GM19043 (cell line): ENCODE measurements at regions not wholly inside any gene's neighbourhood (a gene's known extent, or its start where the extent isn't known, plus 50 kb on each side); places are given as distances from the start of the nearest gene placed in this dataset.

ENCODE experiments used
- ATAC-seq: cut with Tn5 transposase; IDR thresholded peaks from one replicate; pipeline ENCODE4 v1.9.1; 2021; ENCODE audit warnings: low read depth; ENCODE audit not compliant: unreplicated experiment

DNA sequence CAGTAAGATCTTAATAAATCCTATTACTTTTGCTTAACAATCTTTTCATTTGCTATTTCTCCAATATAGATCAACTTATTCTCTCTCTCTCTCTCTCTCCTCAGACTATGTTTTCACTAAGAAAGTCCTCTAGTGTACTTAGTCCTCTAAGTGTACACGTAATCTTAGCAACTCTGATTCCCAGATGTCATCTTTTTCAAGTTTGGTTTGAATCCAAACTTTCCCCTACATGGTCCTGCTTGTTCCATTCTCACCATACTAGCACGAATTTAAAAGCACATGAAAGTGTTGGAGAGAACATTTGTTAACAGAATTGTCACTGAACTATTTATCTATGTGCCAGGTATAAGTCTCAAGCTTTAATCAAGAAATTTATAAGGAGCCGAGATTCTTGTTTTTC lies 202.9 kb downstream of the SPRY2 start:
- ATAC-seq = no peak

GRCh38 chr13:80134346-80134745 lies 206.6 kb downstream of the SPRY2 start:
- no peak for ATAC-seq

- no peak for ATAC-seq
These were observed 207.2 kb downstream of the SPRY2 start for GRCh38 chr13:80133631-80134261.

GRCh38 chr13:80132741-80133601 lies 208.0 kb downstream of the SPRY2 start:
- ATAC-seq = no peak

DNA sequence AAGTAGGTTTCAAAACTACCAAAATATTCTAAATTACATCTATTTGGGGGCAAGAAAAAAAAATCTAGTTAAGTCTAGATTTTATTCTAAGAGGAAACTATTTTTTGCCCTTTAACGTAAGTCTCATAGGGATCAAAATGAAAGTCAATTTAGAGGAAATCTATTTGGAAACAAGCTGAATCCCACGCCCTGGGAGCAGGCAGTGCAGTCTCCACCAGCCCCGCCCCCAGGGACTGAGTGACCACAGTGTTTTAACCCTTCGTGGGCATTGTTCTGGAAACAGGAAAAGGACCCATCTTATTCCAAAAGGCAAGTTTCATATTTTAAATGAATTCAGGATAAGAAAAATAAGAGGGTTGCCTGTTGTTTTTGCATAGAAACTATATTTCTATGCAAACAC lies 209.7 kb downstream of the SPRY2 start:
- ATAC-seq = no peak

DNA sequence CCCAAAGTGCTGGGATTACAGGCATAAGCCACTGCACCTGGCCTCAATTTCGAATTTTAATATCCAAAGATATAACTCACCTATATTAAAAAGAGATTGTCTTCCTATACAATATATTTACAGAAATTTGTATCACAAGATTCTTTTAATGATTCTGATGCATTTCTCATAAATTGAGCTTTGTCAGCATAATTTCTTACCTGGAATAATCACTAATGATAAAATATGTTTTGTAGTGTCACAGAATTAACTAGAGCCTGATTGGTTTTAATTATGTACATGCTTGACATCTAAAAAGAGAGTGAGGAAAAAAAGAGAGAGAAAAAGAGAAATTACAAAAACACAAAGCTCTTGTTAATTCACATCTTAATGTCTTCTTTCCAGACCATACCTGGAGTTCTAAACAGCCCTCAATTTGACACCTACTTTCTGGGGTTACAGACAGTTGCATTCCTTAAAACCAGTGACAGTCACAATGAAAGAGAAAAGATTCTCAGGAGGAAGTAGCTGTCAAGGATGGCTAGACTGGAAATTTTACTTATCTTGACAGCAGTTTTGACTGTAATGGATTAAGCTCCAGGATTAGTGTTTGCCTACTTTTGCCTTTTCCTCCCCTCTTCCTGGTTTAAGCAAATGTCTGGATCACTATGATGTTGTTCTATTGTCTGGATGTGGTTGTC lies 214.4 kb downstream of the SPRY2 start:
- ATAC-seq = no peak

GRCh38 chr13:80123945-80124344 lies 217.0 kb downstream of the SPRY2 start:
- no peak for ATAC-seq

GRCh38 chr13:80121038-80121437 lies 219.9 kb downstream of the SPRY2 start:
- ATAC-seq = peak; percentile 65

GRCh38 chr13:80118506-80118905 lies 222.4 kb downstream of the SPRY2 start:
- ATAC-seq = no peak

DNA sequence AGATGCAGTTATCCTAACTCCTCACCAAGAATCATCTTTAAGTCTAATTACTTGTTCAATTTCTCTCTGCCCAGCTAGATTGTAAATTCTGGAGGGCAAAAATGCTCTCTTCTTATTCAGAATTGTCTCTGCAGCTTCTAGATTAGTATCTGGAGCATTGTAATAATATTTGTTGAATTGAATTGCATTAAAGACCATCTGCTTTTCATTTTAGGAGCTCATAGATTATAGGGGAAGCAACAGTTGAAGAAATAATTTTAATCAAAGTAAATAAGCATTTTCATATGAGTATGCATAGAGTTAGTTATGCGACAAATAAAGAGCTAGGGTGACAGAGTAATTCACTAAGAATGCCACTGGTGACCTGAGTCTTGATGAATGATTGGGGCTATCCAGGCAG lies 222.8 kb downstream of the SPRY2 start:
- no peak for ATAC-seq

GRCh38 chr13:80117515-80117914 lies 223.4 kb downstream of the SPRY2 start:
- ATAC-seq = no peak

DNA sequence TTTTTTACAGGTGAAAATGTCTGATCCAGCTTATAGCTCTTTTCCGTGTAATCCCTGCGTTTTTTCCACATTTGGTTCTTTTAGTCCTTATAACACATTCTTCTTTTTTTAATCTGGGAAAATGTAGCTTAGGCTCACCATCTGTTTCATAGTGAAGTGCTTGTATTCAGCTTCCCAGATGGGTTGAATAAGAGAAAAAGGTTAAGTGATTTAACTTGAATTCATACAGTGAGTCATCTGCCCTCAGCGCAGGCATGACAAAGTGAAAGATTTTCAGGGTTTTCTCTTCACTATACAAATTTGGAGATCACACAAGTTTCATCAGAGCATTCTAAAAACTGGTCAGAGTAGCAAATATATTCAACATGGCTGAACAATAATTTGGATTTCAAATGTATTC lies 224.8 kb downstream of the SPRY2 start:
- no peak for ATAC-seq

GRCh38 chr13:80115616-80116015 lies 225.3 kb downstream of the SPRY2 start:
- ATAC-seq = no peak

DNA sequence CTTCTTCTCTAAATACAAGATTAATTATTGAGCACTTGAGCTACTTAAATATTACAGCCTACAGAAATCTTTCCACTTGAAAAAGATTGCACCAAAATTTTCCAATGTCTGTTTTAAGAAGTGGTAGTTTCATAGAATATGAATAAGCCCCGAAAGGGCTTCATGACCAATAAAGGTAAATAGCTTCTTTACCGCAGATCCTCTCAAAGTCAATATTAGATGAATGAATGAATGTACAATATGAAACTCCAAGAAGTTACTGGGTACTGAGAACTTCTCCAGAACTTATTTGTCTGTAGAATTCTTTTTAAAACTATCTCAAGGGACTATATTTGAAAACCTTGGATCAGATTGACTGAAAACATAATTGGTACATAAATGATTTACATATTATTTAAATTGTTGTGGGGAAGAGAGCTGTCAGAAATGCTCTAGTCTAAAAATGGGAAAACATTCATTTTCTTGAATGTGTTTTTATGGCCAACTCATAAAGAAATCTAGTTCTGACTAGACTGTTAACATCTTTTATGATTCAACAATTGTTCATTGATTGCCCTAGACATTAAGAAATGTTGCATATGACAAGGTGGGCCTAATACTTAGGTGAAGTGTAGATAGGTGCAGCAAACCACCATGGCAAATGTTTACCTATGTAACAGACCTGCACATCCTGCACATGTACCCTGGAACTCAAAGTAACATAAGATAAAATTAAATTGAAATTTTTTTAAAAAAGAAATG lies 227.0 kb downstream of the SPRY2 start:
- ATAC-seq = no peak

- ATAC-seq = no peak
These were observed 231.6 kb downstream of the SPRY2 start for GRCh38 chr13:80109303-80109702.

DNA sequence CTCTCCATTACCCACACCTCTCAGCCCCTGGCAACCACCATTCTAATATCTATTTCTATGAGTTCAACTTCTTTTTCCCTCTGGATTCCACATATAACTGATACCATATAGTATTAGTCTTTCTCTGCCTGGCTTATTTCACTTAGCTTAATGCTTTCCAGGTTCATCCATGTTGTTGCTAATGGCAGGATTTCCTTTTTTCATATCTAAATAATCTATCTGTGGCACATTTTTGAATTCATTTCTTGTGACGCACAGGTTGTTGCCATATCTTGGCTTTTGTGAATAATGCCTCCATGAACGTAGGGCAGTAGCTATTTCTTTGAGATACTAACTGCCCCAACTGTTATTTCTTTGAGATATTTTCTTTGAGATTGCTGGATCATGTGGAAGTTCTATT lies 235.6 kb downstream of the SPRY2 start:
- ATAC-seq = no peak

GRCh38 chr13:80101040-80101439 lies 239.9 kb downstream of the SPRY2 start:
- no peak for ATAC-seq

DNA sequence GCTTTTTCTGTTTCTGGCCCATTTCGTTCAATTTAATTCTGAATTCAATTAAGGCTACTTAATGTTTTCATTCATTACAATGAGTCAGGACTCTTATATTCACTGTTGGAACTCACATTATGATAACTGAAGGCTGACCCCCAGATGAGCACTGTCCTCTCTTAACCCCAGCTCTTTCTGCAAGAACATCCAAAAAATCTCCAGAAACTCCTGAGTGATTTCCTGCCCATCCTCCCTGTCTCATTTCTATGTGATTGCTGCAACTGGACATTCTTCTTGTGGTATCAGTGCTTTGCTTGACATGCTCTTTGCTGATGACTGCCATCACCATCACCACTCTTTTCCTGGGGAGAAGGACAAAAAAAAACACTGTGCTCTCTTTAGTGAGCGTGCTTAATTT lies 240.3 kb downstream of the SPRY2 start:
- no peak for ATAC-seq

- no peak for ATAC-seq
These were observed 243.4 kb downstream of the SPRY2 start for GRCh38 chr13:80097561-80097960.

DNA sequence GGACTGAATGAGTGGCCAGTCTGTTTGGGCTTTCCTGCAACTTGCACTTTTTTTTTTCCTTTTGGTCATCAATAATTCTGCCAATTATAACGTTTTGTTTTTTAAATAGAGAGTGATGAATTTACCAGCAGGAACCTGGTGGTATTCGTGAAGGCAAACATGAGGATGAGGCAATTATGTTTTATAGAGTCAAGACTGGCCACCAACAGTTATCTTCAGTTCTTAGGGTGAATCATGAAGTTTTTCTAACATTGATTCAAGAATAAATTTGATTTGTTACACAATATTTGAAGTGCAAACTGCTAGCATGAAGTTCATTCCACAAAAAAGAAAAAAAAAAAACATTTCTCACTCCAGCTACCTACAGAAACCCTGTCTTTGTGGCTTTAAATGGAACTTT lies 244.5 kb downstream of the SPRY2 start:
- ATAC-seq = no peak

- no peak for ATAC-seq
These were observed 246.4 kb downstream of the SPRY2 start for GRCh38 chr13:80094526-80094925.
